Loucy (cell line): ENCODE measurements at regions not wholly inside any gene's neighbourhood (a gene's known extent, or its start where the extent isn't known, plus 50 kb on each side); places are given as distances from the start of the nearest gene placed in this dataset.

Source experiments
- H2AFZ ChIP-seq: fragments of 200-600 bp; sonication (generic); 2 replicates; pipeline ENCODE4 v1.6.0; 2016; ENCODE audit warnings: antibody characterized with exemption, mild to moderate bottlenecking, low read length, moderate library complexity
- H3F3A ChIP-seq: fragments of 200-600 bp; 2 replicates; pipeline ENCODE4 v1.6.0; 2016; ENCODE audit warnings: antibody characterized with exemption, low read depth, mild to moderate bottlenecking
- H3K27me3 ChIP-seq: fragments of 200-600 bp; sonication (generic); 2 replicates; pipeline ENCODE4 v1.6.1; 2014; ENCODE audit warnings: low read length, mild to moderate bottlenecking; ENCODE audit not compliant: insufficient read depth, poor library complexity, severe bottlenecking
- H3K36me3 ChIP-seq: fragments of 200-600 bp; sonication (generic); 2 replicates; pipeline ENCODE4 v1.6.1; 2016; ENCODE audit warnings: low read length; ENCODE audit not compliant: insufficient read depth
- H3K4me1 ChIP-seq: fragments of 200-600 bp; sonication (generic); 2 replicates; pipeline ENCODE4 v1.5.1; 2014; ENCODE audit warnings: low read length, mild to moderate bottlenecking; ENCODE audit not compliant: insufficient read depth, poor library complexity, severe bottlenecking
- H3K4me2 ChIP-seq: fragments of 200-600 bp; sonication (generic); 2 replicates; pipeline ENCODE4 v1.6.0; 2014; ENCODE audit warnings: antibody characterized with exemption, low read length, low read depth, mild to moderate bottlenecking; ENCODE audit not compliant: poor library complexity, severe bottlenecking
- H3K4me3 ChIP-seq: fragments of 200-600 bp; sonication (generic); 2 replicates; pipeline ENCODE4 v1.5.1; 2014; ENCODE audit warnings: low read length, mild to moderate bottlenecking, mixed read lengths; ENCODE audit not compliant: poor library complexity, severe bottlenecking
- H3K79me2 ChIP-seq: fragments of 200-600 bp; sonication (generic); 2 replicates; pipeline ENCODE4 v1.6.1; 2014; ENCODE audit warnings: low read length; ENCODE audit not compliant: insufficient read depth
- H3K9ac ChIP-seq: fragments of 200-600 bp; sonication (generic); 2 replicates; pipeline ENCODE4 v1.6.0; 2014; ENCODE audit warnings: mild to moderate bottlenecking, low read depth, low read length, moderate library complexity; ENCODE audit not compliant: poor library complexity, severe bottlenecking
- H3K9me2 ChIP-seq: fragments of 200-600 bp; sonication (generic); replicated peaks from 2 replicates; pipeline ENCODE4 v1.6.1; 2016; ENCODE audit warnings: low read depth, low read length, mixed read lengths
- H3K9me3 ChIP-seq: fragments of 200-600 bp; sonication (generic); 2 replicates; pipeline ENCODE4 v1.6.1; 2014; ENCODE audit warnings: mild to moderate bottlenecking, antibody characterized with exemption, low read length, low read depth; ENCODE audit not compliant: insufficient read depth
- H4K20me1 ChIP-seq: fragments of 200-600 bp; sonication (generic); 2 replicates; pipeline ENCODE4 v1.6.0; 2014; ENCODE audit warnings: antibody characterized with exemption, low read length, mild to moderate bottlenecking; ENCODE audit not compliant: insufficient read depth, poor library complexity, severe bottlenecking
- EZH2phosphoT487 ChIP-seq: fragments of 200-600 bp; IDR thresholded peaks from 2 replicates; pipeline ENCODE4 v1.6.1; 2018; ENCODE audit warnings: antibody characterized with exemption, mild to moderate bottlenecking, moderate library complexity, borderline replicate concordance
- TF ChIP-seq, protein P1 (sequence below): fragments of 200-600 bp; sonication (generic); conservative IDR thresholded peaks from 2 replicates; pipeline ENCODE4 v1.5.1; 2014; ENCODE audit warnings: mild to moderate bottlenecking, antibody characterized with exemption, low read length

DNA sequence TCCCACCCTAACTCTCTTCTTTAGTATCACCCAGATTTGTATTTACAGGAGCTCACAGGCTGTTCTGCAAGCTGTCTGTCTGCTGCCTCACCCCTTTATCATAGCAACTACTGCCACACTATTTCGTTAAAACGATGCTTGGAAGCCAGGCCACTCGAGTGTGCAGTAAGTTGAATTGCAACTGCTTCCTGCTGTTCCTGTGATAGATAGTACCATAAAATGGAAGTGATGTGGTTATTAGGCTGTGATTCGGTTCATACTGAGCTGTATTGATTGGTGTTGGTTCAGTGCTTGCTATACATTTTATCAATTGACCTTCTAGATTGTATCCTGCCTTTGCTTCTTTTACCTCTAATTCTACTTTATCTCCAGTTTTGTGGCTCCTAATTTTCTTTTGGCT is 325.4 kb downstream of the RNF144B start:
- Histone ChIP-seq H3K27me3 (no peaks in the 10 kb centered on the region), H4K20me1 (no peaks in the 10 kb centered on the region), H3K9me2 (no peaks in the 10 kb centered on the region), H2AFZ (no peak overlapping the region), H3F3A (no peaks in the 10 kb centered on the region), H3K9ac (no peak overlapping the region), H3K4me3 (no peak overlapping the region), H3K79me2 (no peaks in the 10 kb centered on the region), H3K36me3 (no peaks in the 10 kb centered on the region), H3K4me2 (no peak overlapping the region), H3K4me1 (no peaks in the 10 kb centered on the region), H3K9me3 (no peaks in the 10 kb centered on the region; the same call in 1 of the 2 replicates)
- TF ChIP-seq, protein P1, sequence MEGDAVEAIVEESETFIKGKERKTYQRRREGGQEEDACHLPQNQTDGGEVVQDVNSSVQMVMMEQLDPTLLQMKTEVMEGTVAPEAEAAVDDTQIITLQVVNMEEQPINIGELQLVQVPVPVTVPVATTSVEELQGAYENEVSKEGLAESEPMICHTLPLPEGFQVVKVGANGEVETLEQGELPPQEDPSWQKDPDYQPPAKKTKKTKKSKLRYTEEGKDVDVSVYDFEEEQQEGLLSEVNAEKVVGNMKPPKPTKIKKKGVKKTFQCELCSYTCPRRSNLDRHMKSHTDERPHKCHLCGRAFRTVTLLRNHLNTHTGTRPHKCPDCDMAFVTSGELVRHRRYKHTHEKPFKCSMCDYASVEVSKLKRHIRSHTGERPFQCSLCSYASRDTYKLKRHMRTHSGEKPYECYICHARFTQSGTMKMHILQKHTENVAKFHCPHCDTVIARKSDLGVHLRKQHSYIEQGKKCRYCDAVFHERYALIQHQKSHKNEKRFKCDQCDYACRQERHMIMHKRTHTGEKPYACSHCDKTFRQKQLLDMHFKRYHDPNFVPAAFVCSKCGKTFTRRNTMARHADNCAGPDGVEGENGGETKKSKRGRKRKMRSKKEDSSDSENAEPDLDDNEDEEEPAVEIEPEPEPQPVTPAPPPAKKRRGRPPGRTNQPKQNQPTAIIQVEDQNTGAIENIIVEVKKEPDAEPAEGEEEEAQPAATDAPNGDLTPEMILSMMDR = no peak
- no peak for TF ChIP-seq EZH2phosphoT487

DNA sequence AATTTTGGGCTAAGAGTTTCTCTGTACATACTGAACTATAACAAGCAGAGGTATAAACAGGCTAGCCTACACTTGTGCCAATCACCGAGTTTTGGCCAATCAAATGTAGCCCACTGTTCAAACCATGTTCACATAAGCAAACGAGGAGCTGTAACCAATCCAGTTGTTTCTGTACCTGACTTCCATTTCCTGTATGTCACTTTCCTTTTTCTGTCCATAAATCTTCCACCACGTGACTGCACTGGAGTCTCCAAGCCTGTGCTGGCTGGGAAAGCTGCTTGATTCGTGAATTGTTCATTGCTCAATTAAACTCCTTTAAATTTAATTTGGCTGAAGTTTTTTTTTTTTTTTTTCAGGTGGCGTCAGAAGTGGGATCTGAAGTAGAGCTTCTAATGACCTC is 332.9 kb downstream of the RNF144B start:
- Histone ChIP-seq H2AFZ (no peak overlapping the region), H4K20me1 (no peaks in the 10 kb centered on the region), H3K36me3 (no peaks in the 10 kb centered on the region), H3K4me3 (no peak overlapping the region), H3K9me3 (no peaks in the 10 kb centered on the region; the same call in 1 of the 2 replicates), H3K4me1 (no peaks in the 10 kb centered on the region), H3K4me2 (no peak overlapping the region), H3K79me2 (no peaks in the 10 kb centered on the region), H3K9me2 (no peaks in the 10 kb centered on the region), H3F3A (no peaks in the 10 kb centered on the region), H3K9ac (no peak overlapping the region), H3K27me3 (no peaks in the 10 kb centered on the region)
- no peak for TF ChIP-seq EZH2phosphoT487
- TF ChIP-seq, protein P1 = no peak

GRCh38 chr6:18724056-18724455 is 336.9 kb downstream of the RNF144B start:
- no peaks in the 10 kb centered on the region for H3K36me3 ChIP-seq
- H3K4me2 ChIP-seq = no peak overlapping the region
- TF ChIP-seq, protein P1 = no peak
- TF ChIP-seq EZH2phosphoT487 = no peak
- no peaks in the 10 kb centered on the region for H3K4me1 ChIP-seq
- H2AFZ ChIP-seq = no peak overlapping the region
- H4K20me1 ChIP-seq = no peaks in the 10 kb centered on the region
- H3K9me2 ChIP-seq = no peaks in the 10 kb centered on the region
- H3K9me3 ChIP-seq = no peaks in the 10 kb centered on the region
- H3K4me3 ChIP-seq = no peak overlapping the region
- H3K79me2 ChIP-seq = no peaks in the 10 kb centered on the region
- no peak overlapping the region for H3K9ac ChIP-seq
- H3F3A ChIP-seq = no peaks in the 10 kb centered on the region
- H3K27me3 ChIP-seq = no peaks in the 10 kb centered on the region
